RCC 7860 (cell line): ENCODE measurements at regions not wholly inside any gene's neighbourhood (a gene's known extent, or its start where the extent isn't known, plus 50 kb on each side); places are given as distances from the start of the nearest gene placed in this dataset.

Experiments used
- DNase-seq: peaks from one replicate; pipeline ENCODE4 v3.0.0-alpha.2; 2015; ENCODE audit warnings: low spot score
- FAIRE-seq: peaks from 2 replicates; lab custom pipeline; 2012; peaks lifted over from hg19 to GRCh38; lab: Jason Lieb, UNC

DNA sequence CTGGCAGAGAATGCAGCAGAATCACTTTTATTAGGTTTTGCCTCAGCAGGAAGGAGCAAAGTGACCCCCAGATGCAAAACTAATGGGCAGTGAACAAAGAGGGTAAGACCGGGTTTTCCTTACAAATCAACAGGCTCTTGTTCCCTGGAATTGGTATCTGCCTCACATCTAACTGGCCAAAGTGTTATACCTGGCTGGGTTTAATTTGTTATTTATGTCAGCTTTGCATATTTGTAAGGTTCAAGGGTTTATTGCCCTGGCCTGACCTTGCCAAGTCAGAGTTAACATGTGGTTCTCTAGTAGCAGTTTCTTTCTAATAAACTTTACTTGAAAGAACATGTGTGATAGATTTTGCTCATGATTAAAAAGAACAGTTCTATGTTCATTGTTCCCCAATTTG is 431.7 kb upstream of the NR2F2 start:
- DNase-seq: no peak
- no peak for FAIRE-seq

DNA sequence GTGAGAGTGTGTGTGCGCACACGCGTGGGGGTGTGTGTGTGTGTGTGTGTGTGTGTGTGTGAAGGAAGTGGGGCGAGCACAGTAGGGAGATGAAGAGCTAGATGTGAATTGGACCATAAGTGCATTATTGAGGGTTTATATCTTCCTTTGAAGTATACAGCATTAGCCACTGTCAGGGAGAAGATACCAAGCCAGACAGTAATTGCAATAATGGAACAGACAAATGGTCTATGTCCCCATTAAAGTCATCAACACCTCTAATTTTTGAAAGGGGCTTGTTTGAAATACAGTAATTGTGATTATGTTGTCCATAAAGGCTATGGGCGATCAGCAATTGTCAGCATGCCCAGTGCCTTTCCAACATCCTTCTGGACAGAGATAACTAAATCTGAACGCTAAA is 429.2 kb upstream of the NR2F2 start:
- FAIRE-seq (no peak), DNase-seq (no peak)

DNA sequence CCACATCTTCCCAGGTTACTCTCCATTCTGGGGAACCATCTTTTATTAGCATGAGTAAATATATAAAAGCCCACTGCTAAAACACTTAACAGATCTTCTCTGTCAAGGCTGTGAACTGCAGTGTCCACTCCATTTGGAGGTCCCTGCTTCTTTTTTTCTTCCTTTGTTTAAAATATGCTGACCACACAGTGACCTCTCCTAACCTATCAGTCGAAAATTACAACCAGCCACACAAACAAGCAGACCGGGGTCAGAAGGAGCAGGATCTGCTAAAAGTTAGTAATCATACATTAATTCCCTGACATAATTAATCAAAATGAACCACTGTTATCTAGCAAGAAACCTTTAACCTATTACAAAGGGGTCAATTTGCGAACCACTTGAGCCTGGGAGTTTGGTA is 427.9 kb upstream of the NR2F2 start:
- FAIRE-seq (no peak), DNase-seq (no peak)

DNA sequence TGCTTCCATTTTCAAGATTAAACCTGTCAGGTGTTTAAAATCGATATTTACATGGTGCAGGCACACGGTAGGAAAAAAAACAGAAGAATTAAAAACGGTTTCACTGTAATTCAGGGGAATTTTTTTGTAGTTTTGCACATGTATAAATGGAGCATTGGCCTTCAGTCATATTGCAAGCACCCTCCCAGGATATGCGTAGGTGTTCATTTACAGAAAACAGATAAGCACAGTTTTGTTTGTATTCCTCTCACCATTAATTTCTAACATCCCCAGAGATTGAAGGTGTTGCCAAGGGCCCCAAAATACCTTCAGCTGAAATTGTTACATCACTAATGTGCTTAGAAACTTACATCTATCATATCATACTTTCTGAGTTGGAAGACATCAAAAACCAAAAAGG is 427.1 kb upstream of the NR2F2 start:
- DNase-seq (no peak), FAIRE-seq (no peak)

DNA sequence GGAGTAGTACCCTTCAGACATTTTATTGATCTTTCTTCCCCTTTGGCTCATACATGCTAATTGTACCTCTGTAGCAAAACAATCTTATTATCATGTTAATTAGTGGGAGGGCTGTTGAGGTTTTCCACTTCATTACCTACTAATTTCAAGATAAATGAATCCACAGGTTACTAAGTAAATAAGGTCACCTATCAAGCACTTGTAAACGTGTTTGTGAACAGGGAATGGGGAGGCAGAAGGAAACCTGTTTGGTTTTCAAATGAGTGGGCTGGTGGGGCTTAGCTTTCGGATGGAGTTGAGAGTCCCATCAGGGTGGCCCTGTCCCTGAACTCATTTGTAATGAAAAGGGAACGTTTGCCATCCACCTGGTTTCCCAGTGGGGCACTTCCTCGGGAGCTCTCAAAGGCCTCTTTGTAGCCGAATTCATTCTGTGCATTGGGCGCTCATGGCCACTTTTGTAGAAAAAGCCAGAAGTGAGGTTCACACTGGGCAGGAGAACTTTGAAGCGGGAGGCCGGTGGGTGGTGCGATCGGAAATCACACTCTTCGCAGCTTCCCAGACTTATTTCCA is 419.8 kb upstream of the NR2F2 start:
- no peak for DNase-seq
- no peak for FAIRE-seq

DNA sequence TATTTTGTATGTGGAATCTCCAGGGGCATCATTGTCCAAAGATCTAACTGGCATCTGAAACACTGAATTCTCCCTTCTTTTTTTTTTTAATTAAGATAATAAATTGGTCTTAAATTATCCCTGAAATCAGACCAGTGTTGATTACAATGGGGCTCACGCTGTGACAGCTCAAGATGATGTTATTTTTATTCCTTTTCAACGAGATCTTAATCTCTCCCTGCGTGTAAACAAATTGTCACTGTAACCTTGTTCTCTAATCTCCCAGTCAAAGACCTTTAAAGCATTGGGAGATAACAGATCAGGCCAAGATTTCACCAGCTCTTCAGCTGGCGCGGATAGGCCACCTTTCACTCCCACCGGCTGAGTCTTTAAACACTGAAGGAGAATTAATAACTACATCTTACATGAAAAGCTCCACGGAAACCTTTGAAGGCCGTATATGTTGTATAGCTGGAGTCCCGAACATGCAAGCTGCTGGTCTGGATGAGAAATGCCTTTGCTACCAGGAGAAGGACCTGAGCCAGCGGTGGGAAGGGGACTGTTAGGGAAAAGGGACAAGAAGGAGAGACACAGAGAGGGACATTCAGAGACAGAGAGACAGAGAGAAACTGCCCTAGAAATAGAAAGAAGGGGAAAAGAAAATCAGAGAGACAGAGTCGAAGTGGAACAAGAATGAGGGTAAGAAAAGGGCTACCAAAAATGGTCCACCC is 418.8 kb upstream of the NR2F2 start:
- FAIRE-seq (no peak), DNase-seq (no peak)

DNA sequence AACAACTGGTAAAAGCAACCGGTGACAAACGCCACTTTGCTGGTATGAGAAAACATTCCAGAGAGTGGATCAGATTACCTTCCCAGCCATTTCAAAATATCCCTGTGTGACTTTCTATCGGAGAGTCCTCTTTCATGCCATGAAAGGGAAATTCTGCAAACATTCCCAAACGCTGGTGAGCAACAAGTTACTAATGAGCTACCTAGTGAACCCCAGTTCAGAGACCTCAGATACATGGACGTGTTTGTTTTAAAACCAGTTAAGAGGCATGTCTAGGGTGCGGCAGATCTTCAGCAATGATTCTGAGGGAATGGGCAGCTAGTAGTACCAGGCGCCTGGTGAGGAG is 418.2 kb upstream of the NR2F2 start:
- DNase-seq (no peak), FAIRE-seq (no peak)

DNA sequence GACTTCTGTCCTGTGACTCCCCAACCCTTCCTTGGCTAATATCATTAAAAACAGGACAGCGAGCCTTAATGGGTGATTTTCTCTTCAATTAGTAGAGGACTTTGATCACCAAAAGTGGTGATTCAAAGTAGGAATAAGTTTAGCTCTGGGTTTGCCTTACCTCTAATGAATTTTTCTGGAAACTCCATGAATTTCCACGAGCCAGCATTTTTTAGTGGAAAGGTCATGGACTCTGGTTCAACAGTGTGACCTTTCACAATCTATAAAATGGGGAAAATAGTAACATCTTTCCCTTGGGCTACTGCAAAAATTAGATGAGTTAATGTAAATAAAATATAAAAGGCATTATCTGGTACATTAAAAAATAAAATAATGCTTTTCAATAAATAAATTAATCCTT is 417.8 kb upstream of the NR2F2 start:
- no peak for DNase-seq
- FAIRE-seq: no peak

DNA sequence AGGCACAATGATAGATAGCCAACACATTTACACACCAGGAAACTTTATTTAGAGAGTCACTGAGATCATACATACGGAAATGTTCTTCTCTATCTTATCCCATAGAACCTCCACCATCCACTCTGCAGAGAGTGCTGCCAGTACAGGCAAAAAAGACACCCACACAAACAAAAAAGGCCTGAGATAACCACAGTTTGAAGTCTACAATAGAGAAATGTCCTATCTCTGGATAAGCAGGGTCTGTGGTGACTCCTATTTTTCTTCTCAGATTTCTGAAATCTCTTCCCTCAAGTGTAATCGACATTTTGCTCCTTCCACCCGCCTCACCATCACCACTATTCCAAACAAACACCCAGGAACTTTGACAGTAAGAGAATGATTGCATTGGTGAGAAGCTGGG is 413.9 kb upstream of the NR2F2 start:
- no peak for FAIRE-seq

DNA sequence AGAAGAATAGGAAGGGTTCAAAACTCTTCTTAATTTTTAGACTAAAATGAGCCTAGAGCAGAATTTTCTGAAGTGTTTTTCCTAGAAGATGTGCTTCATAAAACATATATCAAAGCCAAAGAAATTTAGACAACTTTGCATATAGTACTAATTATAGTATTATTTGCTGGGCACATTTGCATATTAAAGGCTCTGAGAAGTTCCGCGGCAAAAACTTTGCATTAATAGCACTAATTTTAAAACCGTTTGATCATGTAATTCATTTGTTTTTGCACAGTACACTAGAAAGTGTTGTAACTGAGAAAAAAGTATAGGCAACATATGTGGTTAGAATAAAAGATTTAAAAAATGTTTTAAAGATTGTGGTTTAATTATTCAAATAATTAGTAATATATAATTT is 412.0 kb upstream of the NR2F2 start:
- FAIRE-seq: no peak
- no peak for DNase-seq

More for the DNA sequence above, 413.9 kb upstream of the NR2F2 start:
- no peak for DNase-seq

DNA sequence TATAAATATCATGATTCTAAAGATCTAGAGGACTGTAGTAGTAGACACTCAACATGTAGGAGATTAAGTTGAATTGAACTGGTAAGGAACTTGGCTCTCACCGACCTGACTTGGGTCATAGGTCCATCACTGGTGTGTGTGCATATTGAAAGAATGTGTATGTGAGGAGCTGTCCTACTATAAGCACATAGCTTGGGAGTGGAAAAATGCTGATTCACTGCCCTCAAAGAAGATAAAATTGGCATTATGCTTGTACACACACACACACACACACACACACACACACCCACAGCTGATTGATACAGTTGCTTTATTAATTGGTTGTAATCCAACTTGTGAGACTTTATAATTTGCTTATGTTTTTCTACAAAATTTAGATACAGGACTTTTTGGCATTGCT is 411.0 kb upstream of the NR2F2 start:
- FAIRE-seq: no peak
- DNase-seq: no peak

DNA sequence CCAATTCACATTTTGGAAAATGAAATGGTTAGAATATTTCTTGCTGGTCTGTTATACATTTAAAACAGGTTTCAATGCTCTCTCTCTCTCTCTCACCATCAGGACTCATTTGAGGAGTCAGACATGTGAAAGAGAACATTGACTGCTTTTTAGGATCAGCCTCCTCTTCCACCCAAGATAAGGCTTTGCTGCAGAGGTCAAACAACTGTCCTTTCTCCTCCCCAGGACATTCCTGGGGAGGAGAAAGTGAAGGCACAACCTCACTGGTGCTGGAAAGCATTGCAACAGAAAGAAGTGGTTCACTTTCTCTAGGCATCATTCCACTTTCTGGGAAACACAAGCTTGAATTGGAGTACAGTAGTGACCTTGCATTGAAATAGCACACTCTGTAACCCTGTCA is 409.1 kb upstream of the NR2F2 start:
- FAIRE-seq (no peak), DNase-seq (no peak)

DNA sequence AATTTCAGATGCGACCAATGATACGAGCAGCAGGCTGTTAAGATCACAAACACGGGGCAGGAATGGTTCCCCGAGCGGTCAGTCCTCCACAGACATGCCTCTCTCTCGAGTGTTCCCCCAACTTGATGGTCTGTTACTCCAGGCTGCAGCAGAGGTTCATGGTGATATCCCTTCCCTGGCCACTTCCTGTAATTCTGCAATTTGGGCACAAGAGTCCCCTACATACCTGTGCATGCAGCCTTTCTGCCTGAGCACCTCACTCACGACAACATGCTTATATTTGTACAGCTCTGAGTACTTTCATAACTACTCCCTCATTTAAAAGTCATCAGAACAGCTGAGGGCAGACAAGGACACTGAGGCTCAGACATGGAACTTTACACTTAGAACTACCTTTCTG is 408.1 kb upstream of the NR2F2 start:
- no peak for FAIRE-seq
- DNase-seq: no peak

DNA sequence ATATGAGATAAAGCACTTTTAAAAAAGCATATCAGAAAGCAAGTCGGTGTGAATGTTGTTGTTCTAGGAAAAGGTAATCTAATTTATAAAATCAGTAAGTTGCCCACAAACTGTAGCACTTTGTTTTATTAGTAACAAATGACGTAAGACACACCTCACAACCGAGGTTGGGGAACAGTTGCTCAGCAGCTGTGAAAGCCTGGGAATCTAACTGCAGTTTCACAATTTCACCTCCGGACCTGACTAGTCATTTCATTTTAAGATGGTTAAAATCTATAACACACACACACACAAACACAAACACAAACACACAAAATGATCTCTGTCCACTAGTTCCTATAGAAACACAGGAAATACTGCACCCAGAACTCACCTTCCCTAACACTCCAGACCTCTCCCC is 406.7 kb upstream of the NR2F2 start:
- DNase-seq: no peak
- no peak for FAIRE-seq

DNA sequence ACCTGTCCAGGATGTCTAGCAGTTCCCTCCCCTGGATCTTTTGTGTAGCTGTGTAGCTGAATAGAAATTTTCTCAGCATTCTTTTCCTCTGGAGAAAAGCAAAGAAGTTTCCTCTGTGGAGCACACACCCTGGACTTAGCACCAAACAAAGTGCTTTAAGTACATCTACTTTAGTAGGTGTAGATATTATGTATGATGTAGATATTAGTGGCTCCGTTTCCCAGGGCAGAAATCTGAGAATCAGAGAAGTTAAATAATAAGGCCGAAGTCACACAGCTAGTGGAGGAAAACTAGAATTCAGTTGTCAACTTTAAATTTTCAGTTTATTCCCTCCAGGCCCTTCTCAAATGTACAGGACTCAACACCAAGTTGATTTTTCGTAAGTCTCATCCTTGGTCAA is 401.7 kb upstream of the NR2F2 start:
- no peak for FAIRE-seq
- DNase-seq: no peak

DNA sequence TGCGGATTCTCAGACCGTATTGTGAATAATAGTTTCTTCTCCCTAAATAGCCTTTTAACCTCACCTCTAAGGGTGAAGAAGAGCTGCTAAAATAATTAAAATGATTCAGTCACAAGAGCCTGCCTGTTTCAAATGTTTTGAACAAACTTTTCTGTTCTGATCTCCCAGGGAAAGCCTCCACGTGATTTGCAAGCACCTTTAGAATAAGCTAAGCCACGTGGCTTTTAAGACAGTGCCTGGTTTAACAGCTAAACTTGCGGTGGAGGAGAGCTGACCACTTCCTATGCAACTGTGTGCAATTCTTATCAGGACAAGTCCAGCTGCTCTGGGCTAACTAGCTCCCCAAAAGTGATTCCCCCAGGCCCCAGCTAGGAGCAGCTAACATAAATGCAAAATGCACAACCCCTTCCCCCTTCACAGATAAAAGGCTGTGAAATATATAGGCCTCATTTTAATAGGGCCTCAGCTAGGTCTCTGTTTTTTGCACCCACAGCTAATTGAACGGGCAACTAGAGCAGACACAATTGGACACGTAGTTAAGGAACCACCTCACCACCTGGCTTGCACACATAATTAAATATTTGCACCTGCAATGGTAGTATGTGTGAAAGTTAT is 401.2 kb upstream of the NR2F2 start:
- FAIRE-seq (no peak), DNase-seq (no peak)

DNA sequence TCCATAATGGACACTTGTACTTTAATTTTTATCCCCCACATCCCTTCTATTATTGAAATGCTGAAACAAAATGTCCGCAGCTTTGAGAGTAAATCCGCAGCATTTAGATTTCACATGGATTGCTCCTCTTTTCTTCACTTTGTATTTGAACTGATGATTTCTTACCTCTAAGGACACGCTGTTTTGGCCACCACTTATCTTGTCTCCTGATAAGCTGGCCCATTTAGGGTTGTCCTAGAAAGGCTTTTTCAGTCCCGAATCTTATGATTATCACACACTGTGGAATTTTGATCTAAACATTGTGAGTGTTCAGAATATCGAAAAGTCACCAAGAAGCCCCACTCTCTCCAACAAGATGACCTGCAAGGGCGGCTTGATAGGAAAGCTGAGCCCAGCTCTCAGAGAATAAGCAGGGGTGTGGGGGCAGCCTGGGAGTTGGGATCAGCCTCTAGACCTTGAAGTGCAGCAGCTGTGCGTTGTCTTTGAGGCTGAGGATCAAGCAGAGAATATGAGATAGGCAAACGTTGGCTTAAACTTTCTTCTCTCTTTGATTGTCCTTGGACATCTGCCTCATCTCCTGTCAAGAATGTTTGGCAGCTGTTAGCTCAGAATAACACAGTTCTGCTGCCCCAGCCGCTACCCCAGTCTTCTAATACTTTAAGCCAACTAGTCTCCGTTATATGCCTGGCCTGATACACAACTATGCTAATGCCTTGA is 399.7 kb upstream of the NR2F2 start:
- FAIRE-seq (no peak), DNase-seq (no peak)

DNA sequence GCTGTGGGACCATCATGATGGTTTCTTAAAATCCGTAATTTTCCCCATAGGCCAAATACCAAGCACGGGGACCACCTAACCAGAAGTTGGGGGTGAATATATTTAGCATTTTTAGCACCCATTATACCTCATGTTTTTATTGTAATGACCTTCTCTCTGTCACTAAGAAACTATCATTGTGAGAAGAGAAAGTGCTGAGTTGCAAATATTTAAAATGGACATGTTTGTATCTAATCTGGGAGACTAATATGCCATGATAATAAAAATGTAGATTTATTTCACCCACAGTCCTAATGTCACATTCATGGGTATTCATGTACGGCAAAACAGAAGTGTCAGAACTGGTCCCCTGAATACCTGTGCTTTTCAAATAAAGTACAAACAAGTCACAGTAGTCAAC is 398.9 kb upstream of the NR2F2 start:
- FAIRE-seq: no peak
- DNase-seq: no peak

DNA sequence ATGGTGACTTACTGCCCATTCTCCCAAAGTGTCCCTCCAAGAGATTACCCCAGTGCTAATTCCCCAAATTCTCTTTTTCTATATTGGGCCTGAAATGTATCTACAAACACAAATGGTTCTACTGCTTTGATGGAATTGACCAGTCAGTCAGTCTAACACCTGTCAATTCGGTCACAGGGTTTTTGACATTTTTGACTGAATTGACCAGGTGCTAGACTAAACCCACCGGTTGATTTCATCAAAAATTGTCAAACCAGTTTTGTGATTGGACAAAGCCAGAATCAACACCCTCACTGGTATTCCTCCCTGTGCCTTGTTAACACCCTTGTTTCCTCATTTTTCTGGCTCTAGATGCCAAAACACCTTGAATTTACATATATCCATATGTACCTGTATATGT is 398.4 kb upstream of the NR2F2 start:
- FAIRE-seq (no peak), DNase-seq (no peak)

DNA sequence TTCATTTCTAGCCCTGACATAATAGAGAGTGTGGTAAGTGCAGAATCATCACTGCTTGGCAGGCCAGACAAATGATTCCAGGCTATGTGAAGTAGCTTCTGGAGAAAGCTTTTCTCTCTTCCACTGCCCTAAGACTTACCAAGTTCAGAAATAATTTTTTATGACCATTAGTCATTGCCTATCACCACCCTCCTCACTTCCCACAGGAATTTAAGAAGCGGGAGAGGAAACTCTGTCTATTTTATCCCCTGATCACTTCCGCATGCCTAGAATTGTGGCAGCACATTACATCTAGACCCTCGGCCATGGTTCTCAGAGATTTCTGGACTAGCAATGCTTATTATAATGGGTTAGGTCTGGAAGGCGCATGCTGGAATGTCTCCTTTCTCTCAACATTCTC is 397.8 kb upstream of the NR2F2 start:
- DNase-seq (no peak), FAIRE-seq (no peak)

DNA sequence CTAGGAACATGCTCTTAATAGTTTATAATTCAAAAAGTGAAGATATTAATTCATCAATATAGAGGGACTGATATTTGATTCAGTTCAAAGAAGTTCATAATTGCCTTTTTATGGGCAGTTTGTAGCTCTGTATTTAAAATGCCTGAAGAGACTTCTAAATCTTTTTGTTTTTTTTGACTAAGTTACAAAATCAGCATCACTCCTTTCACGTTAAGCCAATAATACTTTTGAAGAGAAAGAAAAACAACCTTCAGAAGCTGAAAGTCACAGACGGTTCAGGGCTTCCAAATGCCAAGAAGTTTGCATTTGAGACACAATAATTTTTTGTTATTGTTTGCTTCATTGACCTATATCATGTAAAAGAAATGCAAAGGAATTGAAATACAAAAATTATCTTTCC is 394.6 kb upstream of the NR2F2 start:
- DNase-seq (no peak), FAIRE-seq (no peak)

DNA sequence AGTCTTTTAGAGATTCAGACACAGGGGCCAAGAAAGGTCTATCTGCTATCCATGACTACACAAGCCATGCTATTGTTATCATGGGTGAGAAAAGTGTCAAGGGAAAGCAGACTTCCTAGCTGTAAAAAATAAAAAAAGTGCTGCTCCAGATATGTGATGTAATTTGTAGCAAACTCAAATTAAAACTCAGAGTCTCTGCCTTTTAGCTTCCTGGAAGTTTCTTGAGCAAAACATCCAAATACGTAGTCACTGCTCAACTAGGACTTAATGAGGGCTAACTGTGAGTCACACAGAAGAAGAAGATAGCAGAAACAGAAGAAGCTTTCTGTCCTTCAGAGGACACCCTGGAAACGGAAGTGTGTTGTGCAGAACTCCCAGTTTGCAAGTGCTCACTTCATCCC is 393.4 kb upstream of the NR2F2 start:
- DNase-seq (no peak), FAIRE-seq (no peak)
